Liver (tissue), 7 donors: ENCODE measurements at regions not wholly inside any gene's neighbourhood (a gene's known extent, or its start where the extent isn't known, plus 50 kb on each side); places are given as distances from the start of the nearest gene placed in this dataset.

Experiments
- DNase-seq: peaks from one replicate; pipeline ENCODE4 v3.0.0-alpha.2; 2017; ENCODE audit warnings: low spot score
- H3K27ac ChIP-seq, 2 donors: one replicate each; pipeline ENCODE4 v1.7.0; 2013; ENCODE audit warnings: inconsistent platforms in 2 of 2, low read length in 2 of 2, control low read depth in 1 of 2, low read depth in 1 of 2, mild to moderate bottlenecking in 1 of 2
- H3K27me3 ChIP-seq, 4 donors: one replicate each; pipeline versions ENCODE4 v1.6.1 to v1.7.0; 2013; ENCODE audit warnings: low read length in 3 of 4, inconsistent platforms in 1 of 4, mild to moderate bottlenecking in 1 of 4, moderate library complexity in 1 of 4; ENCODE audit not compliant: control insufficient read depth in 4 of 4, insufficient read depth in 4 of 4
- H3K36me3 ChIP-seq, 4 donors: one replicate each; pipeline versions ENCODE4 v1.6.1 to v1.7.0; 2013; ENCODE audit warnings: low read length in 3 of 4, mild to moderate bottlenecking in 3 of 4, low read depth in 1 of 4, moderate library complexity in 1 of 4; ENCODE audit not compliant: control insufficient read depth in 4 of 4, insufficient read depth in 3 of 4
- H3K4me1 ChIP-seq, 4 donors: one replicate each; pipeline versions ENCODE4 v1.6.1 to v1.7.0; 2013; ENCODE audit warnings: low read length in 3 of 4, mild to moderate bottlenecking in 3 of 4, moderate library complexity in 1 of 4; ENCODE audit not compliant: control insufficient read depth in 4 of 4, insufficient read depth in 4 of 4
- H3K4me3 ChIP-seq, 3 donors: one replicate each; pipeline versions ENCODE4 v1.6.1 to v1.7.0; 2013; ENCODE audit warnings: low read length in 3 of 3, control low read depth in 1 of 3, low read depth in 1 of 3, mild to moderate bottlenecking in 1 of 3
- H3K9ac ChIP-seq, 2 donors: one replicate each; pipeline ENCODE4 v1.7.0; 2013; ENCODE audit warnings: low read length in 2 of 2, mild to moderate bottlenecking in 2 of 2, moderate library complexity in 2 of 2, control low read depth in 1 of 2, low read depth in 1 of 2
- H3K9me3 ChIP-seq, 4 donors: one replicate each; pipeline versions ENCODE4 v1.6.1 to v1.7.0; 2013; ENCODE audit warnings: low read length in 3 of 4; ENCODE audit not compliant: control insufficient read depth in 4 of 4
- EGR1 ChIP-seq, 2 donors: IDR thresholded peaks; 2 replicates each; pipeline ENCODE4 v1.6.1; 2016 to 2018; ENCODE audit warnings: antibody characterized with exemption in 2 of 2, low read depth in 2 of 2
- FOXA1 ChIP-seq: IDR thresholded peaks from 2 replicates; pipeline ENCODE4 v1.6.1; 2016; ENCODE audit warnings: antibody characterized with exemption
- FOXA2 ChIP-seq: IDR thresholded peaks from 2 replicates; pipeline ENCODE4 v1.6.1; 2016; ENCODE audit warnings: antibody characterized with exemption
- GABPA ChIP-seq, 2 donors: IDR thresholded peaks in 1 of 2; conservative IDR thresholded peaks in 1 of 2; 2 replicates each; pipeline ENCODE4 v1.6.1; 2016; ENCODE audit warnings: antibody characterized with exemption in 2 of 2, mild to moderate bottlenecking in 1 of 2, moderate library complexity in 1 of 2
- HNF4A ChIP-seq, 2 donors: conservative IDR thresholded peaks; 2 replicates each; pipeline ENCODE4 v1.6.1; 2016; ENCODE audit warnings: antibody characterized with exemption in 2 of 2, mild to moderate bottlenecking in 2 of 2
- HNF4G ChIP-seq: IDR thresholded peaks from 2 replicates; pipeline ENCODE4 v1.6.1; 2016; ENCODE audit warnings: antibody characterized with exemption
- JUND ChIP-seq, 2 donors: IDR thresholded peaks; 2 replicates each; pipeline ENCODE4 v1.6.1; 2016; ENCODE audit warnings: antibody characterized with exemption in 2 of 2
- MAX ChIP-seq: IDR thresholded peaks from 2 replicates; pipeline ENCODE4 v1.6.1; 2016; ENCODE audit warnings: antibody characterized with exemption
- RAD21 ChIP-seq, 2 donors: IDR thresholded peaks; 2 replicates each; pipeline ENCODE4 v1.6.1; 2016; ENCODE audit warnings: antibody characterized with exemption in 2 of 2, mild to moderate bottlenecking in 2 of 2
- REST ChIP-seq: IDR thresholded peaks from 2 replicates; pipeline ENCODE4 v1.6.1; 2016; ENCODE audit warnings: antibody characterized with exemption, mild to moderate bottlenecking
- RXRA ChIP-seq, 2 donors: IDR thresholded peaks; 2 replicates each; pipeline ENCODE4 v1.6.1; 2017 to 2018; ENCODE audit warnings: antibody characterized with exemption in 2 of 2, mild to moderate bottlenecking in 1 of 2
- TAF1 ChIP-seq: conservative IDR thresholded peaks from 2 replicates; pipeline ENCODE4 v1.6.1; 2016; ENCODE audit warnings: antibody characterized with exemption, mild to moderate bottlenecking
- YY1 ChIP-seq: IDR thresholded peaks from 2 replicates; pipeline ENCODE4 v1.6.1; 2016; ENCODE audit warnings: antibody characterized with exemption, mild to moderate bottlenecking
- WGBS: extraction: QIAGEN DNeasy Blood & Tissue Kit; methylation state at CpG from one replicate; pipeline ENCODE4 v1.1.7; 2013; 5-methylcytosine and 5-hydroxymethylcytosine counted together
- TF ChIP-seq, protein P1 (sequence below): IDR thresholded peaks from 2 replicates; pipeline ENCODE4 v1.6.1; 2016; ENCODE audit warnings: antibody characterized with exemption
- donor health status: healthy.
- donor health status: healthy.
- donor health status: healthy.
- donor health status: healthy.

- no peak overlapping the region for H3K9ac ChIP-seq
- TF ChIP-seq, protein P1, sequence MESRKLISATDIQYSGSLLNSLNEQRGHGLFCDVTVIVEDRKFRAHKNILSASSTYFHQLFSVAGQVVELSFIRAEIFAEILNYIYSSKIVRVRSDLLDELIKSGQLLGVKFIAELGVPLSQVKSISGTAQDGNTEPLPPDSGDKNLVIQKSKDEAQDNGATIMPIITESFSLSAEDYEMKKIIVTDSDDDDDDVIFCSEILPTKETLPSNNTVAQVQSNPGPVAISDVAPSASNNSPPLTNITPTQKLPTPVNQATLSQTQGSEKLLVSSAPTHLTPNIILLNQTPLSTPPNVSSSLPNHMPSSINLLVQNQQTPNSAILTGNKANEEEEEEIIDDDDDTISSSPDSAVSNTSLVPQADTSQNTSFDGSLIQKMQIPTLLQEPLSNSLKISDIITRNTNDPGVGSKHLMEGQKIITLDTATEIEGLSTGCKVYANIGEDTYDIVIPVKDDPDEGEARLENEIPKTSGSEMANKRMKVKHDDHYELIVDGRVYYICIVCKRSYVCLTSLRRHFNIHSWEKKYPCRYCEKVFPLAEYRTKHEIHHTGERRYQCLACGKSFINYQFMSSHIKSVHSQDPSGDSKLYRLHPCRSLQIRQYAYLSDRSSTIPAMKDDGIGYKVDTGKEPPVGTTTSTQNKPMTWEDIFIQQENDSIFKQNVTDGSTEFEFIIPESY = no peak
- no peak for TF ChIP-seq GABPA (IDR thresholded peaks at IDR 0.05 in 1 of 2, conservative IDR thresholded peaks at IDR 0.05 in 1 of 2)
- no peak for TF ChIP-seq RXRA (IDR thresholded peaks at IDR 0.05)
- TF ChIP-seq RAD21 (IDR thresholded peaks at IDR 0.05) = no peak
- TF ChIP-seq TAF1 = no peak
- no peak for TF ChIP-seq YY1
- no peak for TF ChIP-seq HNF4G
- no peak for TF ChIP-seq MAX
- TF ChIP-seq FOXA2 = no peak
- no peak for TF ChIP-seq REST
- no peaks in the 10 kb centered on the region for H3K4me1 ChIP-seq
- WGBS = 95% methylated on average over 2 of the region's 2 CpGs
- DNase-seq = no peak
- H3K9me3 ChIP-seq = no peaks in the 10 kb centered on the region
- H3K27ac ChIP-seq = no peak overlapping the region
- no peak overlapping the region for H3K4me3 ChIP-seq
- H3K27me3 ChIP-seq = no peaks in the 10 kb centered on the region
- no peaks in the 10 kb centered on the region for H3K36me3 ChIP-seq
These were observed 82.6 kb upstream of the NANOGP8 start for GRCh38 chr15:35167675-35168074.

DNA sequence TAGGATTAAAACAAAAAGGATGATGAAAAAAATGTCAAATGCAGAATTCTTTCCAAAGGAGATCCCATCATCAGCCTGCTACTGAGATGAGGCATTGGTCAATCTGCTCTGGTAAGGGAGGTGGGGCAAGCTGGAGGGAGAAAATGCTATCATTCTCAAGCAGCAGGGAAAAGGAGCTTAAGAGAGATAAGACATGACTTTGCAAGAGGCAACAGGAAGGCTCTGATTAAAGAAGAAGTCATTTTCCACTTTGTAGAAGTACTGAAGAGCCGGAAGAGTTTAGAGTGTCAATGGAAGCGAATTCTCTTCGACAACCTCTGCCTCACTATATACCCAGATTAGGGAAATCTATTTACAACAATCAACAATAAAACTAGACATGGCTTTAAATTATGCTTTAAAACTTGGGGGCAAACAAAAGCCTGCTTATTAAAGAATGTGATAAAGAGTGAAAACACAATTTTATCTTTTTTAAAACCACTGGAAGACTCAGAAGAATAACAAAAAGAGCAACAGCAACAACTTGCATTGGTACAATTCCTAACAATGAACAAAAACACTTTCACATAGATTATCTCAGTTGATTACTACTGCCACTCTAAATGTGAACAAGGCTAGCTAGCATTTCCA, 81.8 kb upstream of the NANOGP8 start:
- H3K4me3 ChIP-seq = no peak overlapping the region
- DNase-seq = peak; percentile 45
- no peak overlapping the region for H3K9ac ChIP-seq
- no peaks in the 10 kb centered on the region for H3K27me3 ChIP-seq
- no peak for TF ChIP-seq HNF4A (conservative IDR thresholded peaks at IDR 0.05)
- H3K4me1 ChIP-seq = no peaks in the 10 kb centered on the region
- H3K36me3 ChIP-seq = no peaks in the 10 kb centered on the region
- no peak overlapping the region for H3K27ac ChIP-seq
- H3K9me3 ChIP-seq = no peaks in the 10 kb centered on the region
- 83% methylated on average over 3 of the region's 3 CpGs for WGBS

GRCh38 chr15:35161694-35162093, 76.6 kb upstream of the NANOGP8 start:
- no peak overlapping the region for H3K4me3 ChIP-seq
- no peaks in the 10 kb centered on the region for H3K36me3 ChIP-seq
- H3K9me3 ChIP-seq = peaks cover 0 to 2% (median 0%) of the 10 kb centered on the region in 4 donors
- no peak overlapping the region for H3K9ac ChIP-seq
- DNase-seq = no peak
- TF ChIP-seq FOXA1 (no peak), EGR1 (IDR thresholded peaks at IDR 0.05; ENCODE audit: low read depth in 2 of 2) (no peak), REST (no peak), HNF4G (no peak), GABPA (IDR thresholded peaks at IDR 0.05 in 1 of 2, conservative IDR thresholded peaks at IDR 0.05 in 1 of 2) (no peak), HNF4A (conservative IDR thresholded peaks at IDR 0.05) (no peak), RXRA (IDR thresholded peaks at IDR 0.05) (no peak), JUND (IDR thresholded peaks at IDR 0.05) (no peak), RAD21 (IDR thresholded peaks at IDR 0.05) (no peak)
- no peaks in the 10 kb centered on the region for H3K27me3 ChIP-seq
- H3K4me1 ChIP-seq = no peaks in the 10 kb centered on the region
- H3K27ac ChIP-seq = no peak overlapping the region
- 98% methylated on average over 1 of the region's 1 CpG for WGBS
